ENCODE measurements at regions not wholly inside any gene's neighbourhood (a gene's known extent, or its start where the extent isn't known, plus 50 kb on each side); places are given as distances from the start of the nearest gene placed in this dataset.

DNA sequence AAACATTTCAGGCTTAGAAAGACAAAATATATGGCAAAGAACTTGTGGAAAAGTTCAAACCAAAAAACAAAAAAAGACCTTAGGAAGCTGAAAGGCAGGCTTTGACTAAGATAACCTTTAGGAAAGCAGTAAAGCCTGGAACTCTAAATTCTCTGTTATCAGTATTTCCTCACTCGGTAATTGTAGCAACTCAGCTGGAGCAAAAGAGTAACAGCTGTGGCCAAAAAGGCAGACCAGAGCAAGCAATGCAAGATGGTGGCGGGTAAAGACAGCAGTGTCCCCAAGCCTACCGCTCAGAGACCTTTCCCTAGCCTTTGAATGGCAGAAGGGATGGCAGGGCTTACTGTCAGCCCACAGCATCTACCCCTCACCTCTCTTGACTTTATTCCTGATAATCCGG, 63.1 kb upstream of the KLHL13 start:
- Histone ChIP-seq H3K9me3 (ENCODE audit: severe bottlenecking) (peaks cover 7% of the 10 kb centered on the region), H3K4me3 (ENCODE audit: low read depth, low read length) (no peak overlapping the region), H3K36me3 (no peaks in the 10 kb centered on the region), H3K27ac (no peak overlapping the region), H3K27me3 (ENCODE audit: insufficient read depth, low read depth, severe bottlenecking) (peaks cover 61% of the 10 kb centered on the region)
- no peak for DNase-seq
- TF ChIP-seq, protein P1, sequence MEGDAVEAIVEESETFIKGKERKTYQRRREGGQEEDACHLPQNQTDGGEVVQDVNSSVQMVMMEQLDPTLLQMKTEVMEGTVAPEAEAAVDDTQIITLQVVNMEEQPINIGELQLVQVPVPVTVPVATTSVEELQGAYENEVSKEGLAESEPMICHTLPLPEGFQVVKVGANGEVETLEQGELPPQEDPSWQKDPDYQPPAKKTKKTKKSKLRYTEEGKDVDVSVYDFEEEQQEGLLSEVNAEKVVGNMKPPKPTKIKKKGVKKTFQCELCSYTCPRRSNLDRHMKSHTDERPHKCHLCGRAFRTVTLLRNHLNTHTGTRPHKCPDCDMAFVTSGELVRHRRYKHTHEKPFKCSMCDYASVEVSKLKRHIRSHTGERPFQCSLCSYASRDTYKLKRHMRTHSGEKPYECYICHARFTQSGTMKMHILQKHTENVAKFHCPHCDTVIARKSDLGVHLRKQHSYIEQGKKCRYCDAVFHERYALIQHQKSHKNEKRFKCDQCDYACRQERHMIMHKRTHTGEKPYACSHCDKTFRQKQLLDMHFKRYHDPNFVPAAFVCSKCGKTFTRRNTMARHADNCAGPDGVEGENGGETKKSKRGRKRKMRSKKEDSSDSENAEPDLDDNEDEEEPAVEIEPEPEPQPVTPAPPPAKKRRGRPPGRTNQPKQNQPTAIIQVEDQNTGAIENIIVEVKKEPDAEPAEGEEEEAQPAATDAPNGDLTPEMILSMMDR (IDR thresholded peaks at IDR 0.05; ENCODE audit: low read depth, low read length) = no peak

GRCh38 chrX:118181030-118181429, 64.4 kb upstream of the KLHL13 start:
- Histone ChIP-seq H3K27ac (no peak overlapping the region), H3K27me3 (ENCODE audit: insufficient read depth, low read depth, severe bottlenecking) (peaks cover 51% of the 10 kb centered on the region), H3K36me3 (no peaks in the 10 kb centered on the region), H3K9me3 (ENCODE audit: severe bottlenecking) (peaks cover 7% of the 10 kb centered on the region), H3K4me3 (ENCODE audit: low read depth, low read length) (no peak overlapping the region)
- TF ChIP-seq, protein P1 (IDR thresholded peaks at IDR 0.05; ENCODE audit: low read depth, low read length) = no peak
- DNase-seq = no peak

- Histone ChIP-seq H3K4me3 (ENCODE audit: low read depth, low read length) (no peak overlapping the region), H3K27me3 (ENCODE audit: insufficient read depth, low read depth, severe bottlenecking) (peaks cover 45% of the 10 kb centered on the region), H3K9me3 (ENCODE audit: severe bottlenecking) (peaks cover 7% of the 10 kb centered on the region), H3K36me3 (no peaks in the 10 kb centered on the region), H3K27ac (no peak overlapping the region)
- DNase-seq = no peak
- TF ChIP-seq, protein P1 (IDR thresholded peaks at IDR 0.05; ENCODE audit: low read depth, low read length) = no peak
These were observed 65.4 kb upstream of the KLHL13 start for GRCh38 chrX:118182025-118182424.

DNA sequence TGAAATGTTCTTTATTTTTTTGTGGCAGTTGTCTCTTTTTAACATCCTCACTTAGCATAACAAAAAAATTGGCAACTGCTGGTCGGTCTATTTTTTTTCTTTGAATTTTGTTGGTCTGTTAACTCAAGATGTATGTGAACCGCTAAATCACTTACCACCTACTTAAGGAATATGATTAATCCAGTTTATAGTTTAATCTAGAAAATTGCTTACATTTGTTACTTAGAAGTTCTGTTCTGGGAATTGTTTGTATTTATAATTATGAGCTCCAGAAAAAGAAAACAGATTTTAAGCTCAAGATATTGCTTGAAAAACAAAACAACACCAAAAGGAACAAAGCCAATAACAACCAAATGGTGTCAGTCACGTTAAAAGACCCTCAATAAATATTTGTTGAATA, 66.1 kb upstream of the KLHL13 start:
- Histone ChIP-seq H3K27ac (no peak overlapping the region), H3K9me3 (ENCODE audit: severe bottlenecking) (peaks cover 7% of the 10 kb centered on the region), H3K4me3 (ENCODE audit: low read depth, low read length) (no peak overlapping the region), H3K36me3 (no peaks in the 10 kb centered on the region), H3K27me3 (ENCODE audit: insufficient read depth, low read depth, severe bottlenecking) (peaks cover 42% of the 10 kb centered on the region)
- DNase-seq = no peak
- TF ChIP-seq, protein P1 (IDR thresholded peaks at IDR 0.05; ENCODE audit: low read depth, low read length) = no peak

DNA sequence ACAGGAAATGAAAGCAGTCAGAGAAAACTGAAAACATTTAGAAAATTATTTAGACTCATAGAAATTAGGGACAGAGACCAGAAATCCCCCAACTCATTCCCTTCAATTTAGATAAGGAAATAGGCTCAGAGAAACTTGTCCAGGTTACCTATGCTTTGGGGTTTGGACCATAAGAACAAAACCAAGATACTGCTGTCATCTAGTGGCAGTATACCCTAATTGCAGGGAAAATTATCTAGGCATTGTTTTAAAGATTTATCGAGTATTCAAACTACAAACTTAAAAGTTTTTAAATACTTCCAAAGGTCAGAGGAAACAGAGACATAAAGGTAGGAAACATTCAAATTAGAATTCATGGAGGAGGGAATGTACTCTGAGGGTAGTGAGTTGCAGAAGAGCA, 67.0 kb upstream of the KLHL13 start:
- H3K27me3 ChIP-seq (ENCODE audit: insufficient read depth, low read depth, severe bottlenecking) = peaks cover 40% of the 10 kb centered on the region
- no peak overlapping the region for H3K4me3 ChIP-seq (ENCODE audit: low read depth, low read length)
- peaks cover 7% of the 10 kb centered on the region for H3K9me3 ChIP-seq (ENCODE audit: severe bottlenecking)
- H3K36me3 ChIP-seq = no peaks in the 10 kb centered on the region
- no peak for DNase-seq
- no peak overlapping the region for H3K27ac ChIP-seq
- TF ChIP-seq, protein P1 (IDR thresholded peaks at IDR 0.05; ENCODE audit: low read depth, low read length) = no peak

DNA sequence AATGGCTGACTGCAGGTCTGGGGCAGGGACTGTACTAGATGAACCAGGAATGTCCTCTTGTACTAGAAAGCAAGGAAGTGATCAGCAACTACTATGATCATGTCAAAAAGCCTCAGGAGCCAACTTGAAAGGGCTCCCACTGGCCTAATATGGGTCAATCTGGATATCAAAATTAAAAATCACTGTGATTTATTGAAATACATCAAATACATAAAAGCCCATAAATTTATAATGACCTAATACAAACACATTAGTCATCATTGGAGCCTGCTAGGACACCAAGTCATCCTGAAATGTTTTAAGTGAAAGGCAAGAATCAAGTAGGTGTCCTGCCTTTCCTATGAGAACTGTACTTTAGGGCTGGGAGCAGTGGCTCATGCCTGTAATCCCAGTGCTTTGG, 70.5 kb upstream of the KLHL13 start:
- H3K27ac ChIP-seq = no peak overlapping the region
- H3K27me3 ChIP-seq (ENCODE audit: insufficient read depth, low read depth, severe bottlenecking) = peaks cover 17% of the 10 kb centered on the region
- H3K4me3 ChIP-seq (ENCODE audit: low read depth, low read length) = no peak overlapping the region
- TF ChIP-seq, protein P1 (IDR thresholded peaks at IDR 0.05; ENCODE audit: low read depth, low read length) = no peak
- H3K9me3 ChIP-seq (ENCODE audit: severe bottlenecking) = peaks cover 7% of the 10 kb centered on the region
- no peak for DNase-seq
- no peaks in the 10 kb centered on the region for H3K36me3 ChIP-seq

Data from WERI-Rb-1 (cell line).